GM23248 (cell line): ENCODE measurements at regions not wholly inside any gene's neighbourhood (a gene's known extent, or its start where the extent isn't known, plus 50 kb on each side); places are given as distances from the start of the nearest gene placed in this dataset.
A peak's percentile ranks its signal among the peaks of the same experiment; 100 is the strongest.

Experiments
- DNase-seq: peaks from one replicate; pipeline ENCODE4 v3.0.0-alpha.2; 2015
- H2AFZ ChIP-seq: fragments of 200-600 bp; sonication (generic); 2 replicates; pipeline ENCODE4 v1.6.1; 2016; ENCODE audit warnings: antibody characterized with exemption
- H3F3A ChIP-seq: fragments of 200-600 bp; sonication (generic); 2 replicates; pipeline ENCODE4 v1.6.1; 2016; ENCODE audit warnings: mild to moderate bottlenecking, antibody characterized with exemption, mixed run types; ENCODE audit not compliant: insufficient read depth
- H3K27ac ChIP-seq: fragments of 200-600 bp; sonication (generic); 2 replicates; pipeline ENCODE4 v1.5.1; 2016; ENCODE audit warnings: mild to moderate bottlenecking
- H3K27me3 ChIP-seq: fragments of 200-600 bp; sonication (generic); replicated peaks from 2 replicates; pipeline ENCODE4 v1.6.1; 2016; ENCODE audit warnings: mild to moderate bottlenecking; ENCODE audit not compliant: insufficient read depth
- H3K36me3 ChIP-seq: fragments of 200-600 bp; sonication (generic); 2 replicates; pipeline ENCODE4 v1.6.1; 2016; ENCODE audit warnings: low read depth, mild to moderate bottlenecking
- H3K4me1 ChIP-seq: fragments of 200-600 bp; sonication (generic); 2 replicates; pipeline ENCODE4 v1.6.1; 2016; ENCODE audit warnings: mild to moderate bottlenecking; ENCODE audit not compliant: insufficient read depth
- H3K4me2 ChIP-seq: fragments of 200-600 bp; sonication (generic); one replicate; pipeline ENCODE4 v1.6.1; 2016; ENCODE audit warnings: mild to moderate bottlenecking; ENCODE audit not compliant: unreplicated experiment
- H3K4me3 ChIP-seq: fragments of 200-600 bp; sonication (generic); 2 replicates; pipeline ENCODE4 v1.5.1; 2016; ENCODE audit warnings: mild to moderate bottlenecking
- H3K79me2 ChIP-seq: fragments of 200-600 bp; sonication (generic); 2 replicates; pipeline ENCODE4 v1.6.1; 2016; ENCODE audit warnings: mild to moderate bottlenecking; ENCODE audit not compliant: insufficient read depth
- H3K9ac ChIP-seq: fragments of 200-600 bp; sonication (generic); 2 replicates; pipeline ENCODE4 v1.6.1; 2016; ENCODE audit warnings: mild to moderate bottlenecking
- H3K9me2 ChIP-seq: fragments of 200-600 bp; sonication (generic); 2 replicates; pipeline ENCODE4 v1.6.1; 2016; ENCODE audit warnings: mixed run types, mild to moderate bottlenecking, moderate library complexity; ENCODE audit not compliant: insufficient read depth
- H3K9me3 ChIP-seq: fragments of 200-600 bp; sonication (generic); one replicate; pipeline ENCODE4 v1.6.1; 2017; ENCODE audit warnings: low read depth
- H4K20me1 ChIP-seq: fragments of 200-600 bp; sonication (generic); 2 replicates; pipeline ENCODE4 v1.6.0; 2016; ENCODE audit not compliant: insufficient read depth
- EZH2 ChIP-seq: fragments of 200-600 bp; sonication (generic); IDR thresholded peaks from 2 replicates; pipeline ENCODE4 v1.6.1; 2018; ENCODE audit warnings: antibody characterized with exemption, mild to moderate bottlenecking; ENCODE audit not compliant: insufficient read depth, poor library complexity, severe bottlenecking
- EZH2phosphoT487 ChIP-seq: fragments of 200-600 bp; sonication (generic); IDR thresholded peaks from 2 replicates; pipeline ENCODE4 v1.6.1; 2018; ENCODE audit warnings: antibody characterized with exemption, moderate library complexity, mild to moderate bottlenecking, low read depth; ENCODE audit not compliant: insufficient read depth
- WGBS, 2 experiments: methylation state at CpG; one replicate each; pipeline ENCODE4 v1.1.6; 2015 to 2017; ENCODE audit warnings: low lambda C conversion rate in 2 of 2, low coverage in 1 of 2; ENCODE audit errors: missing lambda C conversion rate in 2 of 2; 5-methylcytosine and 5-hydroxymethylcytosine counted together
- in situ Hi-C: fragments of 300-500 bp; cut with MboI; formaldehyde crosslinking; loops from 2 replicates; pipeline ENCODE4 v1.15.0; 2020

DNA sequence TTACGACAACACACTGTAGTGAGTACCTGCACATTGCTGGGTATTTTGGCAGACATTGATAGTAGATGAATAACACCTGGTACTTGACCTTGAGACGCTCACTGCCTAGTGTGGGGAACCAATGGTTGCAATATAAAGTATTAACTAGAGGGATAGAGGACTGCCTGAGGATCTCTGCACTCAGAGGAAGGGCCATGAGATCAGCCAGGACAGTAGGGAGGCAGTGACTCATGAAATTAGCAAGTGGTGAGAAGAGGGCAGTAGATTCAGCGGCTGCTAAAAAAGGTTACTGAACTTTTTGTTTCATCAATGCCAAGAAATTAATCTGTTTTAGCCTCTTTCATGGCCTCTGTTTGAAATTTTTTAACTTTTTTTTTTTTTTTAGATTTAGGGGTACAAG is 250.8 kb upstream of the TCF4 start:
- Histone ChIP-seq H3K4me1 (peaks cover 18% of the 10 kb centered on the region), H3K36me3 (no peaks in the 10 kb centered on the region), H3F3A (peaks cover 31% of the 10 kb centered on the region), H3K27ac (peak overlapping the region; percentile 72), H3K79me2 (no peaks in the 10 kb centered on the region), H3K27me3 (no peaks in the 10 kb centered on the region), H3K9me3 (peaks cover 5% of the 10 kb centered on the region), H3K4me3 (peak overlapping the region; percentile 38; the same call in 1 of the 2 replicates), H3K4me2 (peak overlapping the region; percentile 86), H3K9ac (peak overlapping the region; percentile 35; the same call in 1 of the 2 replicates), H2AFZ (no peak overlapping the region), H3K9me2 (no peaks in the 10 kb centered on the region), H4K20me1 (no peaks in the 10 kb centered on the region)
- 31 to 43% methylated on average over 3 of the region's 3 CpGs for WGBS, 2 experiments
- in situ Hi-C loops = no loop called here
- no peak for TF ChIP-seq EZH2
- no peak for TF ChIP-seq EZH2phosphoT487
- DNase-seq = peak; percentile 82

DNA sequence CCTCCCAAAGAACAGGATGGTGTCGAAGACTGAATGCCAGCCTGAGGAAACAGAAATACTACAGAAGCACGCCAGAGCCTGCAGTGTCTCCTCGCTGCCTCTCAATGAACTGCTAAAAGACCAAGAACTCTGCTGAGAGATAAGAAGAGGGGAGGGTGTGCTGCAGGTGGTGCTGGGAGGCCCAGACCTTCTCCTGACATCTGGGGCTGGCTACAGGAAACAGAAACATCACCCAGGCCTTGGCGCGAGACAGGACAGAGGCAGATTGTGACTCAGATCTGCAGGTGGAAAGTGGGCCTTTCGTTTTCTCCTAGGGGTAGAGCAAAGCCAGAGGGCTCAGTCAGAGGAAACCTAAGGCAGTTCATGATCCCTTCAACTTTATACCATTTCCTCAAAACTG is 250.3 kb upstream of the TCF4 start:
- H3K27ac ChIP-seq = no peak overlapping the region
- no peak overlapping the region for H3K9ac ChIP-seq
- peaks cover 22% of the 10 kb centered on the region for H3K4me1 ChIP-seq
- H3K4me3 ChIP-seq = no peak overlapping the region
- TF ChIP-seq EZH2phosphoT487 (no peak), EZH2 (no peak)
- no peaks in the 10 kb centered on the region for H3K79me2 ChIP-seq
- no peaks in the 10 kb centered on the region for H3K36me3 ChIP-seq
- H4K20me1 ChIP-seq = no peaks in the 10 kb centered on the region
- WGBS, 2 experiments = 70 to 72% methylated on average over 6 of the region's 6 CpGs
- H2AFZ ChIP-seq = no peak overlapping the region
- no peak for DNase-seq
- H3K4me2 ChIP-seq = no peak overlapping the region
- peaks cover 34% of the 10 kb centered on the region for H3F3A ChIP-seq
- peaks cover 5% of the 10 kb centered on the region for H3K9me3 ChIP-seq
- in situ Hi-C loops = no loop called here
- no peaks in the 10 kb centered on the region for H3K9me2 ChIP-seq
- no peaks in the 10 kb centered on the region for H3K27me3 ChIP-seq

DNA sequence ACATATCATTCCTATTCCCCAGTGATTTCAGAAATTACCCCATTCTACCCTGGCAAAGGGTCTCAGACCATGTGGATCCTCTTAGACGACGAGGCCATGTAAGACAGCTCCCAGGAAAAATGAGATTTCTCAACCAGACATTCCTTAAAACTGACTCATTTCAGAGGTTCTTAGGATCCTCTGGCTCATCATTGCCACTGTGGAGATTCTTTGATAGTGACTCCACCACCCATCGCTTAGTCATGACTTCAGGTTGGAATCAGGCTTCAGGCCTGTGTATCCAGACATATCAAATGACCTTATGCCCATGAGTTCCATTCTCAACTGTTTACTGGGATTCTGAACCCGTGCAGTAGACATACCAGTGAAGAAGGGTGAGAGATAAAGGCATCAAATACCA is 245.6 kb upstream of the TCF4 start:
- Histone ChIP-seq H3F3A (peaks cover 14% of the 10 kb centered on the region), H2AFZ (peak overlapping the region; percentile 13; the same call in 1 of the 2 replicates), H3K79me2 (no peaks in the 10 kb centered on the region), H3K4me1 (peaks cover 13% of the 10 kb centered on the region), H3K9me2 (no peaks in the 10 kb centered on the region), H3K27ac (peak overlapping the region; percentile 70), H3K36me3 (no peaks in the 10 kb centered on the region), H3K9ac (no peak overlapping the region), H4K20me1 (no peaks in the 10 kb centered on the region), H3K4me3 (no peak overlapping the region), H3K27me3 (no peaks in the 10 kb centered on the region), H3K4me2 (peak overlapping the region; percentile 49), H3K9me3 (no peaks in the 10 kb centered on the region)
- TF ChIP-seq EZH2phosphoT487 (no peak), EZH2 (no peak)
- DNase-seq = peak; percentile 98
- 0 to 2% methylated on average over 4 of the region's 4 CpGs for WGBS, 2 experiments
- in situ Hi-C loops = no loop called here

DNA sequence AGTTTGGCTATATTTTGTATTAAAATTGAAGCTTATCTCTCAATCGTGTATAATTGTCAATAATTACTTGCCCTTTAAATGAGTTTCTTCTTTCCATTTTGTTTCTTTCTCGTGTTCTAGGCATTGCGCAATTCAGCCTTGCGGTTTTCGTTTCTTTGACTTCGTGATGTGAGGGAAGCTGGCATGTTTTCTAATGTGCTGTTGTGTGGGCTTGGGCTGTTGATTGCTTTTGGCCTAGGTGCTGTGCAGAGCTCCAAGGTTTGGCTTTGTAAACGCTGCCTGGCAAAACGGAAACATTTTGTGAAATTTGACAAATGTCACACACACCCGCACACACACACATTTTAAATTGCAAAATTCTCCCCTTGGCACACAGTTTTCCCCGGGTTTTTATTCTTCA is 242.6 kb upstream of the TCF4 start:
- H3K36me3 ChIP-seq = no peaks in the 10 kb centered on the region
- whole genome bisulfite sequencing, 2 experiments = 72 to 75% methylated on average over 10 of the region's 10 CpGs
- no peaks in the 10 kb centered on the region for H3K79me2 ChIP-seq
- no peaks in the 10 kb centered on the region for H4K20me1 ChIP-seq
- no peak for TF ChIP-seq EZH2phosphoT487
- no peak for TF ChIP-seq EZH2
- DNase-seq = peak; percentile 32
- peaks cover 4% of the 10 kb centered on the region; the same call in 1 of the 2 replicates for H3F3A ChIP-seq
- H3K9me2 ChIP-seq = no peaks in the 10 kb centered on the region
- no peaks in the 10 kb centered on the region for H3K27me3 ChIP-seq
- H2AFZ ChIP-seq = no peak overlapping the region
- in situ Hi-C loops = no loop called here
- H3K4me1 ChIP-seq = peaks cover 10% of the 10 kb centered on the region
- no peak overlapping the region for H3K9ac ChIP-seq
- H3K27ac ChIP-seq = no peak overlapping the region
- no peak overlapping the region for H3K4me2 ChIP-seq
- no peak overlapping the region for H3K4me3 ChIP-seq
- no peaks in the 10 kb centered on the region for H3K9me3 ChIP-seq

DNA sequence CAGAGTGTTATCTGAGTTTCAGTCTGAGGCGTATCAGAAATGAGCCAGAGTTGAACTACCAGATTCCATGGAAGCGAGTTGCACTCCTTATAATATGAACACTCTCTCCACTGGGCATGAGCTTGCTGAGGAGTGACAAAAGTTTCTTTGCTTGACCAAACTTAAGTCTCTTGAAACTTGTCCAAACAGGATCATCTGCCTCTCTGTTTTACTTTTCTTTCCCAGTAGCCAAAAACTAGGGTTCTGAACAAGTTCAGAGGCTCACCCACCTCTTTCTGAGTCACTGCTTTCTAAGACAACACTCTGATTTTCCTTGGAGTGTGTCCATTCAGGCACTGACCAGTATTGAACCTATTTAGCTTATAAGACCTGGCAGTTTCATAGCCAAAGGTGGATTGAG is 233.2 kb upstream of the TCF4 start:
- H3K4me3 ChIP-seq = peak overlapping the region; percentile 34; the same call in 1 of the 2 replicates
- H3F3A ChIP-seq = peaks cover 20% of the 10 kb centered on the region; the same call in 1 of the 2 replicates
- in situ Hi-C loops = no loop called here
- H3K79me2 ChIP-seq = no peaks in the 10 kb centered on the region
- no peaks in the 10 kb centered on the region for H3K9me3 ChIP-seq
- H3K27me3 ChIP-seq = no peaks in the 10 kb centered on the region
- peaks cover 19% of the 10 kb centered on the region for H3K4me1 ChIP-seq
- H4K20me1 ChIP-seq = no peaks in the 10 kb centered on the region
- H3K27ac ChIP-seq = peak overlapping the region; percentile 37
- H2AFZ ChIP-seq = peak overlapping the region; percentile 25; the same call in 1 of the 2 replicates
- 37 to 40% methylated on average over 2 of the region's 2 CpGs for WGBS, 2 experiments
- H3K9ac ChIP-seq = no peak overlapping the region
- DNase-seq = peak; percentile 72
- H3K9me2 ChIP-seq = no peaks in the 10 kb centered on the region
- peak overlapping the region; percentile 75 for H3K4me2 ChIP-seq
- H3K36me3 ChIP-seq = no peaks in the 10 kb centered on the region
- no peak for TF ChIP-seq EZH2
